HG02938 (cell line): ENCODE measurements at regions not wholly inside any gene's neighbourhood (a gene's known extent, or its start where the extent isn't known, plus 50 kb on each side); places are given as distances from the start of the nearest gene placed in this dataset.

Experiments
- ATAC-seq: cut with Tn5 transposase; IDR thresholded peaks from one replicate; pipeline ENCODE4 v1.9.1; 2021; ENCODE audit warnings: mild to moderate bottlenecking, moderate library complexity; ENCODE audit not compliant: unreplicated experiment

DNA sequence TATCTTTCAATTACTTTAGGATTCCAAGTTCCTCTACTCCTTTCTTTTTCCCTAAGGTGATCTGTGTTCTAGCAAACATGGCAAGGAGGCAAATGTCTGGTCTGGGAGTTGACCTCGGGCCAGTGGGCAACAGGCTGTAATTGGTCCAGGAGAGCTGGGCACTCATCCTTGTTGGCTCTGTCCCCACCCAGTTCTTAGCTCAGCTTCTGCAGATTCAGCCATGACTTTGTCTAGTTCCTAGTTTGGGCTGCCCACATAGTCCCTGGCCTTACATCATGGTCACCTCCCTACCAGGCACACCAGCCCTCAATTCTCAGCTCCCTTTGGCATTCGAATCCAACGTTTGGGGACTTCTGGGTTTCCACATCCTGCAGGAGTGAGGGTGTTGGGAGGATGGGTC lies 92.1 kb upstream of the DAP start:
- ATAC-seq = no peak

DNA sequence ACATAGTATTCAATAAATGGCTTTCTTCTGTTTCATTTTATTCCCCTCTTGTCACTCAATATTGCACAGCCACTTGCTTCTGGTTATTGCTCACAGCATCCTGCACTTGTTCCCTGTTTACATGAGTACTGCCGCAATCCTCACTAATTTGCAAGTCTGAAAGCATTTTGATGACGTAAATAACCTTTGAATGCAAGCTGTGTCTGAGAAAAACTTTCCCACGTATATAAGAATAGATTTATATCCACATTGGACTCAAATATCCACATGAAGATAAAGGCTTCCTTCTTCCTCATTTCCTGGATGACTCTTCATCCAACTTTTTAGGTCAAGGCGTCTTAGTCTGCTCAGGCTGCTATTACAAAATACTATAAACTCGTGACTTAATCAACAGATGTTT lies 88.2 kb upstream of the DAP start:
- ATAC-seq = no peak

DNA sequence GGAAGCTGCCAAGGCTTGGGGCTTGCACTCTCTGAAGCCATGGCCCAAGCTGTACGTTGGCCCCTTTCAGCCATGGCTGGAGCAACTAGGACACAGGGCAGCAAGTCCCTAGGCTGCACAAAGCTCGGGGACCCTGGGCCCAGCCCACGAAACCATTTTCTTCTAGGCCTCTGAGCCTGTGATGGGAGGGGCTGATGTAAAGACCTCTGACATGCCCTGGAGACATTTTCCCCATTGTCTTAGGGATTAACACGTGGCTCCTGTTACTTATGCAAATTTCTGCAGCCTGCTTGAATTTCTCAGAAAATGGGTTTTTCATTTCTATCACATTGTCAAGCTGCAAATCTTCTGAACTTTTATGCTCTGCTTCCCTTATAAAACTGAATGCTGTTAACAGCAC lies 83.0 kb upstream of the DAP start:
- ATAC-seq = no peak

DNA sequence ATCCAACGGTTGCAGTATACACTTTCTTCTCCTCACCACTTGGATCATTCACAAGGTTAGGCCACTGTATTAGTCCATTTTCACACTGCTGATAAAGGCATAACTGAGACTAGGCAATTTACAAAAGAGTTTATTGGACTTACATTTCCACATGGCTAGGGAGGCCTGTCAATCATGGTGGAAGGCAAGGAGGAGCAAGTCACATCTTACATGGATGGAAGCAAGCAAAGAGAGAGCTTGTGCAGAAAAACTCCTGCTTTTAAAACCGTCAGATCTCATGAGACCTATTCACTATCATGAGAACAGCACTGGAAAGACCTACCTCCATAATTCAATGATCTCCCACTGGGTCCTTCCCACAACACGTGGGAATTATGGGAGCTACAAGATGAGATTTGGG lies 81.8 kb upstream of the DAP start:
- ATAC-seq = no peak

DNA sequence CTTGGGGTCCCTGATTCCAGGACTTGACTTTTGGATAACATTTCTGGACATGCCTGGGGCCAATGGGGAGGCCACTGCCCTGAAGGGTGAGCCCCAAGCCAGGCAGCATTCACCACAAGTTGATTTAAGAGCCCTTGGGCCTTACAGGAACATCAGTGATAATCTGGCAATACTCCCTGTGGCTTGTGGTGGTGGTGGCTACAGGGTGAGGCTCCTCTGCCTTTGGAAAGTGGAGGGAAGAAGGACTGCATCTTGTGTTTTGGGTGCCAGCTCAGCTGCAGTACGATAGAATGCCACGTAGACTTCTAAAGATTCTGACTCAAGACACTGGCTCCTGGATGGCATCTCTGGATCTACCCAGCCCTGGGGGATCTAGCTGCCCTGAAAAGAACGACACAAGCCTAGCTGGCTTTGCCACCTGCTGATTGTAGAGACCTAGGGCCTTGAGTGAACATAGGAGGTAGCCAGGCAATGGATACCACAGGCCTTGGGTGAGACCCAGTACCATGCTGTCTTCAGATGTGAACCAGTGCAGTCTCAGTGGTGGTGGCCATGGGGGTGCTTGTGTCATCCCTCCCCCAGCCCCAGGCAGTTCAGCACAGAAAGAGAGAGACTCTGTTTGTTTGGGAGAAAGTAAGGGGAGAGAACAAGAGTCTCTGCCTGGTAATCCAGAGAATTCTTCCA lies 79.0 kb upstream of the DAP start:
- ATAC-seq = no peak

DNA sequence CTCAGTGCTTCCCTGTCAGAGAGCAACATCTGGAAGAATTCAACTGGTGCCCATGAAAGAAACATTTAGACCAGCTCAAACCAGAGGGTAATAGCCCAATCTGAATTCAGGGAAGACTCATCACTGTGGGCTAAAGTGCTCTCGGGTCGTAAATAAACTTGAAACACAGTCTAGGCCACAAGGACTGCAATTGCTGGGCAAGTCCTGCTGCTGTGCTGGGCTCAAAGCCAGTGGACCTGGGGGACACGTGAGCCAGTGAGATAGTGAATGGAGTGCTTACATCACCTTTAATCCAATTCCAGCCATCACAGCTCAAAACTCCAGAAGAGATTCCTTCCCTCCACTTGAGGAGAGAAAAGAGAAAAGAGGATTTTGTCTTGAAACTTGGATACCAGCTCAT lies 78.1 kb upstream of the DAP start:
- ATAC-seq = no peak

DNA sequence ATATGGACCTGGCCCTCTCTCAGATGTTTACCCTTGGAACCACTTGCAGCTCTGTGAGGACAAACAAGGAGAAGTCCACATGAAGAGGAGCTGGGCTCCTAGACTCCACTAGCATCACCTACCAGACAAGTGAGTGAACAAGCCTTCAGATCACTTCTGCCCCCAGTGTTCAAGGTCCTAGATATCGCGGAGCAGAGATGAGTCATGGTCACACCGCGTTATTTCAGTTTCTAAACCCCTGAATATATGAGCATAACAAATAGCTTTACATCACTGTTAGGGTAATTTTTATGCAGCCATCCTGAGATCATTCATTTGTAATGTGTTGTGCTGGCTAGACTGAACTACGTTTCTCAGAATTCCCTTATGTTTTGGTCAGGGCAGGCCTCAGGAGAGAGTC lies 77.0 kb upstream of the DAP start:
- ATAC-seq = peak; percentile 82

DNA sequence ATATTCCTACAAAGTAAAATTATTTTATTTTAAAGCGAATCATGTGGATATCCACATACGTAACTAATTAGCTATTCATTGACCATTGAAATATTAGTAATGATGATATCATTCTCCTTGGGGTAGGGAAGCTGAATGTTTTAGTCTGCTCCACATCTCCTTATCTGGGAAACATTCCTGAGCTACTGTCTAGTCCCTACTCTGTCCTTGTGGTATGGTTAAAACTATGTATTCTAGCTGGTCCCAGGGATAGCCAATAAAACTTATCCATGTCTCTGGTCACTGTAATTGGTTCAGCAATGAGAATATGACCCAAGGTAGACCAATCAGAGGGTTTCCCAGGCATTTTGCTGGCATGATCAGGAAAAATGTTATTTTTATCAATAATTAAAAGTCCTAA lies 76.0 kb upstream of the DAP start:
- no peak for ATAC-seq

DNA sequence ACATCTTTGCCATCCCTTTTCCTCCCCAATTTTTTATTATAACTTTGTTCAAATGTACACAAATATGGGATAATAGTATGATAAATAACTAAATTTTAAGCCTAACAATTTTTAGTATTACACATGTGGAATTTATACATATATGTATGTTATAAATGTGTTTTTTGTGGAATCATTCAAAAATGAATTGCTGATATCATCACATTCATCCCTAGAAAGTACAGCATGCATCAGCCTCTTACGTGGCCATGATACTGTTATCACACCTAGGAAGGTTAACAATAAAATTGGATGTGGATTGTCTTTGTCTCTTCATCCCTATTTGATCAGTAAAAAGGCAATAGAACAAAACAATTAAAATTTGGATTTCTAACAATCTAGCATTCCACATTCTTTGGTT lies 73.7 kb upstream of the DAP start:
- ATAC-seq = no peak

DNA sequence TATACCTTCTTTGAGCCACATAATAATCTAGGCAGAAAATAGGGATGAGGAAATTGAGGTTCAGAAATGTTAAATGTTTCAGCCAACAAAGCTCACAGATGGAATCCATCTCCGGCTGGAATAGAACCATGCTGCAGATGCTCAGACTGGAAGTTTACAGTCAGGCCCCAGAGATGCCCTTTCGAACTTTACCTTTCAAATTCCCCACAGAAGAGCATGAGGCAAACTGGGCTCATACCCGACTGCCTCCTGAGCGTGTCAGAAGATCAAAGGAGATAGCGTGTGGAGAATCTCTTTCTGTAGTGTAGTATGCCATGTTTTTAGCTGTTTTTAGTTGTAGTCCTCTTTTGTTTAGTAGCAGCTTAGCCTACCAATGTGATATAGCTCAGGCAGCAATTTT lies 72.0 kb upstream of the DAP start:
- no peak for ATAC-seq

DNA sequence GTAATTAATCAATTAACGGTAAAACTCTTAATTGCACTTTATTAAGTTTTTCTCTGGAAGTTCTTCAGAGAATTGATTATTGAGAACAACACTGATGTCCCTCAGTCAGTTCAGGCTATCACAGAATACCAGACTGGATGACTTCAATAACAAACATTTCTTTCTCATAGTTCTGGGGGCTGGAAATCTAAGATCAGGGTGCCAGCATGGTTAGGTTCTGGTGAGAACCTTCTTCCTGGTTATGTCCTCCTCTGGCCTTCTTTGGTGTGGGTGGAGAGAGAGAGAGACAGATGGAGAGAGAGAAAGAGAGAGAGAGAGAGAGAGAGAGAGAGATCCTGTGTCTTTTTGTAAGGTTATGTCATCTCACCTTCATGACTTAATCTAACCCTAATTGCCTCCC lies 71.4 kb upstream of the DAP start:
- no peak for ATAC-seq

DNA sequence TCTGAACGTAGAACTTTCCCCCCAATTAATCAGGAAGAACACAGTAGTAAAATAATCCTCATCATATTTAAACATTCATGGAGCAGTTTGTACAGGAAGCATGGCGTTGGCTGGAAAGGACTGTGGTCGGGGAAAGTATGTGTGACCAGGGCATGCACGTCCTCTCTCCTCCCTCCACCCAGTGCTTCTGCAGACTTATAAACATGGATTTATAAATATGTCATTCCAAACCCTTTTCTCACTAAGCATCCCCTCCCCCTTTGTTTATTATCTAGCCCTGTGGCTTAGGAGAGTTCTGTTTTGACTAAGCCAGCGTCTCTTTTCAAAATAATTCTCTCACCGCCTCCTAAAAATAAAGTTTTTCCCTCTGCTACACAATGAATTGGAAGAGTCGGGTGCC lies 70.4 kb upstream of the DAP start:
- no peak for ATAC-seq

DNA sequence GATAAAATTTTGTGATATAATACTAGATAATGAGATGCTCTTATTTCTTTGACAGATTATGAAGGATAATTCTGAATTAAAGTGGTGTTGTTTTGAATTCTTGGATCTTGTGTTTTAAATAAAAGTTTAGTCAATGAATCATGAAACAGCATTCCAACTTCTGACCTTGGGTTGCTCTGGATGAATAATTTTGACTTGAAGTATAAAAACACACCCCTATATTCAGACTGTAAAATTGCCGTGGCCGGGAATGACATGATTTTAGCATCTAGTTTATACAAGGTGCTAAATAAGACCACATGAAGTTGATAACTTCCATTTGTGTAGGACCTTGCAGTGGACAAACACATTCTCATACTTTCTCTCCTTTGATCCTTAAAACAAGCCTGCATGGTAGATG lies 67.2 kb upstream of the DAP start:
- ATAC-seq = no peak

DNA sequence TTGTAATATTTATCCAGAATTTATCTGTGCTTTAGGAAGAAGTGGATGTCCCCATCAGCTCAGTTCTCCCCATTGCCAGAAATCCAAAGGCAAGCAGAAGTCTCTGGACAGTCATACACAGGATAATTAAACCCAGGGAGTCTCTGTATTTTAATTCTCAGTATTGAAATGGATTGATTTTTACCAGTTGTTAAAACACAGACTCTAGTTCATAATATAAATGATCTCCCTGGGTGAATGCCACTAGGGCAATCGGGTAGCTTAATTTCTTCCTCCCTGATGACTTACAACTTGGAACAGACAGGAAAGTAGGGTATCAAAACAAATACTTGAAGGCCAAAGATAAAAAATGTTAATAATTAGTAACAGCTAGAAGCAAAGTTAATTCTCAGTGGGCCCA lies 66.5 kb upstream of the DAP start:
- no peak for ATAC-seq

DNA sequence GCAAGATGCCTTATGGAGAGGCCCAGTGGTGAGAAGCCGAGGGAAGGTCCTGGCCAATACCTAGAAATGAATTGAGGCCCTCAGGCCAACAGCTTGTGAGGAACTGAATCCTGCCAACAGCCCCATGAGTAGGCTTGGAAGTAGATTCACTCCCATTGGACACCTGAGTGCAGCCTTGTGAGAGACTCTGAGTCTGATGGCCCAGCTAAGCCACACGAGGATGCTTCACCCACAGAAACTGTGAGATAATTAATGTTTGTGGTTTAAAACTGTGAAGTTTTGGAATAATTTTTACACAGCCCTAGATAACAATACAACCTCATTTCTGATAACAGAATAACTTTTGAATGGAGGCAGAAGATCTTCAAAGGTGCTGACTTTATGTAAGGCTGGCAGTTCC lies 65.9 kb upstream of the DAP start:
- ATAC-seq = no peak

DNA sequence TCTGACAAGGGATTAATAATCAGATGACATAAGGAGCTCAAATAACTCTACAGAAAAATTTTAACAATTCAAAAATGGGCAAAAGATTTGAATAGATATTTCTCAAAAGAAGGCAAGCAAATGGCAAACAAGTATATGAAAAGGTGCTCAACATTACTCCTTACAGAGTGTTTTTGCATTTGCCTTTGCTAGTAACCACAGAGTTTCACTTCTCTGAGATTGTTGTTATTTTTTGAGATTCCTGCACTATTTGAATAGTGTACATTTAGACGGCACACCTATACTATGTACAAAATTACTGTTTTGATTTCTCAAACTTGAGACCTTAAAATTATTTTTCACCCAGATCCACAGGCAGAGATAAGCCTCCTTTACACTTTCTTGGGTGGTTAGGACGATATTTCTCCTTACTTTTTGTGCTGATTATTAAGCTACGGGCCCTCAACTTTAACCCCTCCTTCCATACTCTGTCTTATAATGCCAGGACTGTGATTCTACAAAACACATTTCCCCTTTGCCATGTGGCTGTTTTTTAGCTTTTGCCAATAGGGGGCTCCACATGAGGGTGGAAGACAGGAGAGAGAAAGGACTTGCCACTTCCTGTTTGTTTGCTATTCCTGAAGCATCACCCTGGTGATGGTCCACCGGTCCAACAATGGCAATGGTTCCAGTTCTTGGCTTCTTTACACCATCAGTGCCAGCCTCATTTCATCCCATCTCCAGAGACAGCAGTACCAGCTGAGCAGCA lies 65.0 kb upstream of the DAP start:
- peak; percentile 87 for ATAC-seq

DNA sequence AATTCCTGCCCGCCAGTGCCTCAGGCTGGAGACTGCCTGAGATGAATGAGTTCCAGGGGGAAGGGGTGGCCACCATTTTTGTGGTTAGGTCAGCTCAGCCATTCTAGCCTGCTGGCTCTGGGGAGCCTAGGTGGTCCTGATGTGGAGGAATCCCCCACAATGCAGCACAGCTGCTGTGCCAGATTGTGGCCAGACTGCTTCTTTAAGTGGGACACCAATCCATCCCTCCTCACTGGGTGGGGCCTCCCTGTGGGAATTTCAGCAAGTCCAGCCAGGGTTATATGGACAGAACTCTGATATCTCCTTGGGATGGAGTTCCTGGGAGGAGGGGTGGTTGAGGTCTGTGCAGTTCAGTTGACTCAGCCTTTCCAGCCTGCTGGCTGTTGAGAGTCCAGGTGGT lies 51.2 kb upstream of the DAP start:
- ATAC-seq = no peak
